Fibroblast of the conjunctiva (primary cell): ENCODE measurements at regions not wholly inside any gene's neighbourhood (a gene's known extent, or its start where the extent isn't known, plus 50 kb on each side); places are given as distances from the start of the nearest gene placed in this dataset.
A peak's percentile ranks its signal among the peaks of the same experiment; 100 is the strongest.
"Not testable (repeated sequence)": the region's sequence is repeated elsewhere in the genome, so short reads cannot be mapped to it uniquely, and the experiment has no call there.

Source experiments
- DNase-seq: peaks from one replicate; pipeline ENCODE4 v3.0.0-alpha.2; 2010; ENCODE audit warnings: low read depth

- DNase-seq = no peak
Observed at GRCh38 chr1:163472651-163473248, 151.0 kb downstream of the NUF2 start.

GRCh38 chr1:163477276-163477830 is 155.6 kb downstream of the NUF2 start:
- DNase-seq = no peak

GRCh38 chr1:163498391-163499330 is 176.9 kb downstream of the NUF2 start:
- not testable (repeated sequence) for DNase-seq

- no peak for DNase-seq
Observed at GRCh38 chr1:163504331-163504978, 182.7 kb downstream of the NUF2 start.

GRCh38 chr1:163509114-163509513 is 187.4 kb downstream of the NUF2 start:
- no peak for DNase-seq

- DNase-seq = no peak
Observed at GRCh38 chr1:163512349-163512989, 190.7 kb downstream of the NUF2 start.

- no peak for DNase-seq
Observed at GRCh38 chr1:163523375-163524029, 201.7 kb downstream of the NUF2 start.

GRCh38 chr1:163528710-163529348 is 207.1 kb downstream of the NUF2 start:
- DNase-seq = peak; percentile 0

- DNase-seq = no peak
Observed at GRCh38 chr1:163531345-163531744, 209.6 kb downstream of the NUF2 start.

- no peak for DNase-seq
Observed at GRCh38 chr1:163535401-163535800, 213.6 kb downstream of the NUF2 start.

GRCh38 chr1:163535807-163536206 is 214.1 kb downstream of the NUF2 start:
- DNase-seq = peak; percentile 24

GRCh38 chr1:163537809-163538208 is 216.1 kb downstream of the NUF2 start:
- DNase-seq = no peak

- DNase-seq = peak; percentile 5
Observed at GRCh38 chr1:163538667-163539066, 216.9 kb downstream of the NUF2 start.

GRCh38 chr1:163540727-163541126 is 219.0 kb downstream of the NUF2 start:
- no peak for DNase-seq

- no peak for DNase-seq
Observed at GRCh38 chr1:163544441-163544840, 222.7 kb downstream of the NUF2 start.

GRCh38 chr1:163558162-163558561 is 236.4 kb downstream of the NUF2 start:
- no peak for DNase-seq

GRCh38 chr1:163561580-163562295 is 240.0 kb downstream of the NUF2 start:
- no peak for DNase-seq

GRCh38 chr1:163562355-163562754 is 240.6 kb downstream of the NUF2 start:
- DNase-seq = no peak

GRCh38 chr1:163565166-163565565 is 243.4 kb downstream of the NUF2 start:
- DNase-seq = no peak

- no peak for DNase-seq
Observed at GRCh38 chr1:163570071-163570470, 248.3 kb downstream of the NUF2 start.
